IMR-90 (cell line): ENCODE measurements at regions not wholly inside any gene's neighbourhood (a gene's known extent, or its start where the extent isn't known, plus 50 kb on each side); places are given as distances from the start of the nearest gene placed in this dataset.

Source experiments
- ATAC-seq: fragments of 200-7000 bp; cut with Tn5 transposase; 2 replicates; pipeline ENCODE4 v1.9.1; 2020; ENCODE audit warnings: low read depth, mild to moderate bottlenecking, moderate library complexity
- BruUV-seq: library from RNA; stranded (reverse); fragments of 400-500 nt; replicated peaks from 2 replicates; lab custom pipeline; 2021; lab: Mats Ljungman, UMichigan
- CTCF ChIA-PET: fragments of 300-600 bp; formaldehyde crosslinking; extraction: SDS; loops from one replicate; lab custom pipeline; 2021; ENCODE audit warnings: antibody characterized with exemption; lab: Yijun Ruan, JAX
- POLR2A ChIA-PET: fragments of 300-600 bp; sonication (Branson Sonifier 250); formaldehyde crosslinking; loops from one replicate; lab custom pipeline; 2022; ENCODE audit warnings: antibody characterized with exemption; ENCODE audit not compliant: unreplicated experiment; lab: Charles Lee
- DNase-seq: peaks from one replicate; pipeline ENCODE4 v3.0.0; 2013
- H2AFZ ChIP-seq: replicated peaks from 2 replicates; pipeline ENCODE3; 2013; ENCODE audit warnings: low read length, mild to moderate bottlenecking; ENCODE audit not compliant: poor library complexity
- H2AK5ac ChIP-seq: 2 replicates; pipeline ENCODE4 v1.6.1; 2013; ENCODE audit warnings: low read depth, low read length, inconsistent platforms
- H2AK9ac ChIP-seq: replicated peaks from 2 replicates; pipeline ENCODE3; 2013; ENCODE audit warnings: mild to moderate bottlenecking, low read depth, low read length, moderate library complexity; ENCODE audit not compliant: poor library complexity
- H2BK120ac ChIP-seq: 2 replicates; pipeline ENCODE4 v1.6.1; 2013; ENCODE audit warnings: low read depth, low read length, inconsistent platforms
- H2BK15ac ChIP-seq: 3 replicates; pipeline ENCODE4 v1.6.1; 2013; ENCODE audit warnings: low read depth, low read length, inconsistent platforms
- H2BK20ac ChIP-seq: 2 replicates; pipeline ENCODE4 v1.6.1; 2013; ENCODE audit warnings: low read depth, mild to moderate bottlenecking, inconsistent platforms, low read length, moderate library complexity
- H2BK5ac ChIP-seq: 2 replicates; pipeline ENCODE4 v1.6.1; 2013; ENCODE audit warnings: mild to moderate bottlenecking, low read depth, low read length, inconsistent platforms; ENCODE audit not compliant: poor library complexity, severe bottlenecking
- H3K14ac ChIP-seq: replicated peaks from 2 replicates; pipeline ENCODE4 v1.6.1; 2013; ENCODE audit warnings: low read depth, low read length, inconsistent platforms
- H3K18ac ChIP-seq: 2 replicates; pipeline ENCODE4 v1.6.1; 2013; ENCODE audit warnings: low read depth, low read length, control low read depth
- H3K23ac ChIP-seq: 2 replicates; pipeline ENCODE4 v1.6.1; 2013; ENCODE audit warnings: low read depth, low read length, inconsistent platforms
- H3K27ac ChIP-seq: 2 replicates; pipeline ENCODE4 v1.5.1; 2013; ENCODE audit warnings: mild to moderate bottlenecking, control low read depth, low read length; ENCODE audit not compliant: insufficient read depth
- H3K27me3 ChIP-seq: 2 replicates; pipeline ENCODE4 v1.6.1; 2013; ENCODE audit warnings: low read length; ENCODE audit not compliant: control insufficient read depth, insufficient read depth
- H3K36me3 ChIP-seq: 2 replicates; pipeline ENCODE4 v1.6.1; 2013; ENCODE audit warnings: low read length, mixed read lengths; ENCODE audit not compliant: control insufficient read depth, insufficient read depth
- H3K4ac ChIP-seq: 2 replicates; pipeline ENCODE4 v1.6.1; 2013; ENCODE audit warnings: low read depth, low read length, inconsistent platforms
- H3K4me1 ChIP-seq: 2 replicates; pipeline ENCODE4 v1.6.1; 2013; ENCODE audit warnings: low read length, mixed read lengths; ENCODE audit not compliant: control insufficient read depth, insufficient read depth
- H3K4me2 ChIP-seq: 2 replicates; pipeline ENCODE4 v1.6.1; 2013; ENCODE audit warnings: low read depth, mild to moderate bottlenecking, control low read depth, low read length, moderate library complexity
- H3K4me3 ChIP-seq: 2 replicates; pipeline ENCODE4 v1.5.1; 2013; ENCODE audit warnings: low read depth, mild to moderate bottlenecking, control low read depth, low read length, moderate library complexity; ENCODE audit not compliant: insufficient read depth
- H3K56ac ChIP-seq: 2 replicates; pipeline ENCODE4 v1.6.1; 2013; ENCODE audit warnings: low read length, inconsistent platforms; ENCODE audit not compliant: insufficient read depth; ENCODE audit errors: extremely low read depth
- H3K79me1 ChIP-seq, 2 experiments: 2 replicates each; pipeline ENCODE4 v1.6.1; 2013; ENCODE audit warnings: low read length in 2 of 2, inconsistent platforms in 1 of 2, low read depth in 1 of 2
- H3K9ac ChIP-seq: 2 replicates; pipeline ENCODE4 v1.6.1; 2013; ENCODE audit warnings: low read depth, low read length, control low read depth
- H3K9me1 ChIP-seq: 2 replicates; pipeline ENCODE4 v1.6.1; 2013; ENCODE audit warnings: low read length, inconsistent platforms; ENCODE audit not compliant: insufficient read depth
- H3K9me3 ChIP-seq: 2 replicates; pipeline ENCODE4 v1.6.1; 2013; ENCODE audit warnings: low read length; ENCODE audit not compliant: control insufficient read depth, insufficient read depth
- H4K20me1 ChIP-seq: 2 replicates; pipeline ENCODE4 v1.6.1; 2013; ENCODE audit warnings: low read length, inconsistent platforms; ENCODE audit not compliant: insufficient read depth
- H4K5ac ChIP-seq: 2 replicates; pipeline ENCODE4 v1.6.1; 2013; ENCODE audit warnings: mild to moderate bottlenecking, low read depth, low read length, control low read depth
- H4K8ac ChIP-seq, 2 experiments: 2 replicates each; pipeline ENCODE4 v1.6.1; 2013; ENCODE audit warnings: low read depth in 2 of 2, low read length in 2 of 2, control low read depth in 1 of 2, inconsistent platforms in 1 of 2
- H4K91ac ChIP-seq: 2 replicates; pipeline ENCODE4 v1.6.1; 2013; ENCODE audit warnings: low read depth, low read length, inconsistent platforms; ENCODE audit not compliant: insufficient read depth
- CTCF ChIP-seq: conservative IDR thresholded peaks from 2 replicates; pipeline ENCODE4 v1.5.1; 2012; ENCODE audit warnings: mild to moderate bottlenecking, low read depth, low read length, improper control_type of control experiment
- WGBS, 2 experiments: methylation state at CpG; one replicate each; pipeline versions ENCODE4 v1.1.5 to v1.1.7; 2013; ENCODE audit warnings: missing lambda C conversion rate in 2 of 2; ENCODE audit not compliant: insufficient read length in 1 of 2; ENCODE audit errors: extremely low coverage in 2 of 2; 5-methylcytosine and 5-hydroxymethylcytosine counted together
- dilution Hi-C: fragments of 300-500 bp; cut with HindIII; formaldehyde crosslinking; loops from one replicate; pipeline ENCODE4 v1.14.3; 2018; ENCODE audit warnings: low sequenced_read_pairs; ENCODE audit not compliant: unreplicated experiment
- in situ Hi-C: fragments of 300-500 bp; cut with MboI; formaldehyde crosslinking; loops from 3 replicates; pipeline ENCODE4 v1.14.3; 2019; ENCODE audit warnings: low sequenced_read_pairs, inconsistent platforms, mixed read lengths
- intact Hi-C: fragments of 100-400 bp; cut with micrococcal nuclease; formaldehyde crosslinking; loops from 2 replicates; pipeline ENCODE4 v1.10.0; 2022

- CTCF ChIA-PET = no interaction called here
- no TSS peak for BruUV-seq
- no peak overlapping the region for H3K14ac ChIP-seq
- H2AK9ac ChIP-seq = no peak overlapping the region
- no peak overlapping the region for H3K56ac ChIP-seq
- H4K5ac ChIP-seq = no peak overlapping the region
- no peaks in the 10 kb centered on the region for H3K9me1 ChIP-seq
- H3K4me2 ChIP-seq = no peak overlapping the region
- DNase-seq (no peak), ATAC-seq (no peak)
- H4K8ac ChIP-seq = no peak overlapping the region
- no peak overlapping the region for H4K91ac ChIP-seq
- dilution Hi-C loops = no loop called here
- no peak overlapping the region for H3K9ac ChIP-seq
- H3K18ac ChIP-seq = no peak overlapping the region
- no peak overlapping the region for H2BK120ac ChIP-seq
- H3K23ac ChIP-seq = no peak overlapping the region
- no peak overlapping the region for H2BK15ac ChIP-seq
- H2AFZ ChIP-seq = no peak overlapping the region
- H2BK5ac ChIP-seq = no peak overlapping the region
- H3K9me3 ChIP-seq = no peaks in the 10 kb centered on the region
- H3K36me3 ChIP-seq = no peaks in the 10 kb centered on the region
- H4K20me1 ChIP-seq = no peaks in the 10 kb centered on the region
- peaks cover 2% of the 10 kb centered on the region for H3K27me3 ChIP-seq
- POLR2A ChIA-PET = no interaction called here
- TF ChIP-seq CTCF = no peak
- in situ Hi-C loops = no loop called here
- H2BK20ac ChIP-seq = no peak overlapping the region
- WGBS, 2 experiments = no CpG with 5 or more reads among the region's 1 CpG
- no peaks in the 10 kb centered on the region for H3K4me1 ChIP-seq
- no peak overlapping the region for H3K27ac ChIP-seq
- H3K4me3 ChIP-seq = no peak overlapping the region
- H3K79me1 ChIP-seq = no peaks in the 10 kb centered on the region
- intact Hi-C loops = no loop called here
- no peak overlapping the region for H3K4ac ChIP-seq
- H2AK5ac ChIP-seq = no peak overlapping the region
Measured at GRCh38 chr5:79898611-79899010, 92.5 kb downstream of the MTX3 start.
